Middle frontal gyrus (tissue), 1 donor: ENCODE measurements at regions not wholly inside any gene's neighbourhood (a gene's known extent, or its start where the extent isn't known, plus 50 kb on each side); places are given as distances from the start of the nearest gene placed in this dataset.

Experiments used
- DNase-seq: peaks from one replicate; pipeline ENCODE4 v3.0.0-alpha.2; 2015; ENCODE audit warnings: low spot score; ENCODE audit errors: extremely low spot score

GRCh38 chrX:138534410-138534809 lies 177.1 kb downstream of the FGF13 start:
- no peak for DNase-seq

DNA sequence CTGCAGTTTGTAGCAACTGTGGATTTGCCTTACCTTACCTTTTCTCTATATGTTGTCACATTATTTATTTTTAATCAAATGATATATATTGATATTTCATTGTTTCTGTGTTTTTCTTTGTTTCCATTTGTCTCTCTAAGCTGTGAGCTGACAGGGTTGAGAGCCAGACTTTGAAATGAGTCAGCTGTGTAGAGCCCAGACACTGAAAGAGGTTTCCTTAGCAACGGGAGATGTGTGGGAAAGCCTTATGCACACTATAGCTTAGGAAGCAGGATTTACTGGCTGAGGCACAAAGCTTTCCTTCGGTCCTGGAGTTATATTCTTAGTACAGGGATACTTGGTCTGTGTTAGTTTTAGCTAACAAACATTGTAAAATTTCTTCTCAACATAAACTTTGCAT lies 192.2 kb downstream of the FGF13 start:
- DNase-seq = peak; percentile 14

GRCh38 chrX:138504273-138504672 lies 207.2 kb downstream of the FGF13 start:
- no peak for DNase-seq

DNA sequence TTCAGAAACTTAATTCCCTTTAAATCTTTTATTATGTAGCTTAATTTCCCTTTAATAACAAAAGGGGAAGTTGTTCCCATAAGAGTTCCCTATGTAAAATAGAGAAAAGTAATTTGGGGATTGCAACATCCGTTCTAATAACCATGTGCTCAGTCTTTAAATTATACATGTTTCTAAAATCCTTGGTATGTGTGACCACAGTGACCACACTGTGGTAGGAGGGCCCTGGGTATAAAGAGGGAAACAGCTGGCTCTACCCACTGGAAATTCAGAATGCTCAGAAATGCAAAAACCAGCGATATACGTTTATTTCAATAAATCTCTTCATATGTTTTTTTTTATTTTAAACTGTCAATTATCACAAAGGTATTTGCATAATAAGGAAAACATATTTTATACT lies 219.1 kb downstream of the FGF13 start:
- DNase-seq = no peak

GRCh38 chrX:138487866-138488265 lies 223.7 kb downstream of the FGF13 start:
- DNase-seq = no peak

DNA sequence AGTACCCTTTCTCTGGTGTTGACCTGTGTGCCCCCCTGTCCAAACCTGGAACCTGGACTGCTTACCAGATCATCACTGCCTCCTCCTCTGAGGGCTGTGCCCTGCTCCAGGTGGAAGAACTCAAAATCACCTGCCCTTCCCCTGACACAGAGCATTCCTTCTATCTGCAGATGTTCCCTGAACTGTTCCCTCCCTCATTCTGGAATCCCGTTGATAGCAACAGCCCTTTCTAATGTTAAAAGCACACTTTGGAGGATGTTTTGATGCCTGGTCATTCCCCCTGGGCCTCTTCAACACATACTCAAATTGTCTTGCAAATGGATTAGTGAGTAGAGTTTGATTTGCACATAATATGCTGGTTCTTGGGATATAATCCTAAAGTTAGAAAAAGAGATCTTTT lies 225.8 kb downstream of the FGF13 start:
- DNase-seq = no peak

DNA sequence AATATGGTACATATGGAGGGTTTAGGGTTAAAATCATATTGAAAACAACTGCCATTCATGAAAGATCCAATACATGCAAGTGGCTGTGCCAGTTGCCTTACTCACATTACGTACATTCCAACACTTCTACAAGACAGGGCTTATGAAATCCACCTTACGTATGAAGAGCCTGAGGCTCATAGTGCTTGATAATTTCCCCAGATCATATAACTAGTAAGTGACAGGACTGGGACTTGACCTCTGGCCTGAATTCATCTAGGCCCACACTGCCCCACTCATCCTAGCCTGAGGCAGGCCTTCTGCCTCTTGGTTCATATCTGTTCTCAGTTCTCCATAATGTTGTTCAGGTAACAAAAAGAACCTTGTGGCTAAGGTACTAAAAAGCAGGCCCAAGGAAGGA lies 226.3 kb downstream of the FGF13 start:
- no peak for DNase-seq

DNA sequence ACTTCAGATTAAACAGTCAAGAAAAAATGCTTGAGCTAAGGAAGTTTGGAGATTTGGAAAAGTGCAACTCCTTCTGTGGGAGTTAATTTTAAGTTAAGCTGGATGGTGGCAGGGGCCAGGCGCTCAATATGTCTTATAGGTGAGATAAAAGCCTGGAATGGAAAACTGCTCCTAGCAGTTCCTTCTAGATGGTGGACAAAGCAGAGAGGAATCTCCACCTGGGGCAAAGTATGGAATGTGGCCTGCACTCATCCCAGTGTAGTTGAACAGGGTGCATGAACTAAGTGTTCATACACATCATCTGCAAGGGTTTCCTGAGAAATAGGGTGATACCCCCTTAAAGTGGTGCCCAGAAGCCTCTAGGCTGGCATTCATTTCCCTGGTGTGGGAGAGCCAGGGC lies 227.1 kb downstream of the FGF13 start:
- DNase-seq = no peak

DNA sequence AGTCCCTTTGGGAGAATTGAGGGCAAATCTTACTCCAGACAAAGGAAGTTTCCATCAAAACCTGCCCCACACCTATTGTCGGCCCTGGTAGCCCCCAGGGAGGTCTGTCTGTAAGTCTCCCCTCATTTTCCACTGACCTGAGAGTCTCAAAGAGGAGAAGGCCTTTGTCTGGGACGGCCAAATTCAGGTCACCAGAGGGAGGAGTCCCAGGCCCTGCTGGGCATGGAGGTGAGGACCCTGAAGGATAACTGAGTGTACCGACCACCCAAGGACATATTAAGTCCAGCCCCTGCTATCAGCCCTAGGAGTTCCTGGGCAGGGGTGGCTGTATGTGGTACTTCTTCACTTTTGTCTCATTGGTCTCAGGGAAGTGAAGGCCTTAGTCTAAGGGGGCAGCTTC lies 229.9 kb downstream of the FGF13 start:
- DNase-seq = no peak

- DNase-seq = no peak
Measured at GRCh38 chrX:138463476-138463875, 248.0 kb downstream of the FGF13 start.
